Medulla oblongata (tissue), 1 donor: ENCODE measurements at regions not wholly inside any gene's neighbourhood (a gene's known extent, or its start where the extent isn't known, plus 50 kb on each side); places are given as distances from the start of the nearest gene placed in this dataset.

Source experiments
- DNase-seq: peaks from one replicate; pipeline ENCODE4 v3.0.0-alpha.2; 2015; ENCODE audit errors: extremely low spot score

GRCh38 chr10:130989670-130990232, 321.8 kb downstream of the TCERG1L start:
- DNase-seq: no peak

- peak; percentile 25 for DNase-seq
Observed at GRCh38 chr10:130990486-130990885, 321.0 kb downstream of the TCERG1L start.

- DNase-seq: no peak
Observed at GRCh38 chr10:130992802-130993523, 318.6 kb downstream of the TCERG1L start.

GRCh38 chr10:130993612-130994011, 317.9 kb downstream of the TCERG1L start:
- no peak for DNase-seq

GRCh38 chr10:130994191-130994590, 317.3 kb downstream of the TCERG1L start:
- DNase-seq: no peak

- no peak for DNase-seq
Observed at GRCh38 chr10:130994845-130995244, 316.7 kb downstream of the TCERG1L start.

- no peak for DNase-seq
Observed at GRCh38 chr10:130997267-130998045, 314.1 kb downstream of the TCERG1L start.

- DNase-seq: no peak
Observed at GRCh38 chr10:130998046-130998435, 313.5 kb downstream of the TCERG1L start.

- DNase-seq: no peak
Observed at GRCh38 chr10:130998642-130999041, 312.9 kb downstream of the TCERG1L start.

- no peak for DNase-seq
Observed at GRCh38 chr10:130999376-131000202, 311.9 kb downstream of the TCERG1L start.

GRCh38 chr10:131000244-131000643, 311.3 kb downstream of the TCERG1L start:
- no peak for DNase-seq

- no peak for DNase-seq
Observed at GRCh38 chr10:131000743-131001142, 310.8 kb downstream of the TCERG1L start.

GRCh38 chr10:131001438-131001837, 310.1 kb downstream of the TCERG1L start:
- DNase-seq: no peak

- peak; percentile 18 for DNase-seq
Observed at GRCh38 chr10:131002031-131002861, 309.3 kb downstream of the TCERG1L start.

- DNase-seq: no peak
Observed at GRCh38 chr10:131003455-131003854, 308.1 kb downstream of the TCERG1L start.

GRCh38 chr10:131004276-131004675, 307.2 kb downstream of the TCERG1L start:
- DNase-seq: no peak

GRCh38 chr10:131006458-131007256, 304.9 kb downstream of the TCERG1L start:
- DNase-seq: no peak

GRCh38 chr10:131009791-131010190, 301.7 kb downstream of the TCERG1L start:
- no peak for DNase-seq

- no peak for DNase-seq
Observed at GRCh38 chr10:131010965-131011575, 300.5 kb downstream of the TCERG1L start.
